ENCODE measurements at regions not wholly inside any gene's neighbourhood (a gene's known extent, or its start where the extent isn't known, plus 50 kb on each side); places are given as distances from the start of the nearest gene placed in this dataset.
"Not testable (repeated sequence)": the region's sequence is repeated elsewhere in the genome, so short reads cannot be mapped to it uniquely, and the experiment has no call there.

DNA sequence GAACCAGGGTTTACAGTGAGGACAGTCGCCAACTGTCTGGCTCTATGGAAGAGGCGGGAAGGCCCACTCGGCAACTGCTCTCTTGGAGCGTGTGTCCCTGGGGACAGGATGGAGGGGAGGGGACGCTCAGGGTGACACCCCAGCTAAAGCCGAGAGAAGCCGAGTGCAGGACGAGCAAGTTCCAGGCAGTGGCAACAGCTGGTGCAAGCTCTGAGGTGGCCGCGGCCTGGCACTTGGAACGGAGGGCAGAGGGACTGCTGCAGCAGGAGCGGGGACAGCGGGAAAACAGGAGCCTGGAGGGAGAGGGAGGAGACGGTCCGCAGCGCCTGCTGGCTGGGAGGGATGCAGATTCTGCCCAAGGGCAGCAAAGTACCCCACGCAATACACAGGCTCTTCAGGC, 113.8 kb upstream of the CCZ1B start:
- not testable (repeated sequence) for DNase-seq

DNA sequence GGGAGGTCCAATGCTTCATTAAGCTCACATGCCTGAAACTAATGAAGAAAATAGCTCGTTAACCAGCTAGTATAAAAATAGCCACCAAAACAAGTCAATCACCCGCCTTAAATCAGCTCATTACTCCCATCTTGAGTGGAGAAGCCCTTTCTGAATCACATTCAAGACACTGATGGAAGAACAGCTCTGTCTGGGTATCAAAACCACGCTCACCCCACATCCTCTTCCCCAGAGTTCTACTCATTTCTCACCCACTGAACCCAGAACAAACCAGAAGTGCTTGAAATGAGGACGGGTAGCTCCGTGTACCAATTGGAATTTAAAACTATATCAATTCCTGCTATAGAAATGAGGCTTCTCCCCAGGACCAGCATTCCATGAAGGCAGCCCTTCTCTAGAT, 120.8 kb upstream of the CCZ1B start:
- not testable (repeated sequence) for DNase-seq

GRCh38 chr7:6950231-6950630, 124.2 kb upstream of the CCZ1B start:
- DNase-seq = not testable (repeated sequence)

DNA sequence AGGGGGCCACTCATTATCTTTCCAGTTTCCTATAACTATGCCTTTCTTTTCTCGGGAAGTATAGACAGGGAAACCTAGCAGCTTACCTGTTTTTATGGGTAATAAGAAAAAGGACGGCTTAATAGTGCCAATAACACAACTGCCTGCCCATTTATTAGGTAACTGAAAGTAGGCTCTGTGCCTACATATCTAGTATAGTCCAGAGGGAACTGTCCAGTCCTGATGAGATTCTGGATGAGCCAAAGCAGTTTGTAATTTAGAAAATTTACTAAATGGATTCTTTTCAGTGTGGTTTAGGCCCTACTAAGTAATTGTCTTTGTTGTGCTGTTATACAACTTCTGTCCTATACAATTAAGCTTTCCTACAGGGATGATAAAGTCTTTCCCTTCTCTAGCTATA, 125.5 kb upstream of the CCZ1B start:
- not testable (repeated sequence) for DNase-seq

GRCh38 chr7:6953138-6953797, 127.2 kb upstream of the CCZ1B start:
- DNase-seq = not testable (repeated sequence)

DNA sequence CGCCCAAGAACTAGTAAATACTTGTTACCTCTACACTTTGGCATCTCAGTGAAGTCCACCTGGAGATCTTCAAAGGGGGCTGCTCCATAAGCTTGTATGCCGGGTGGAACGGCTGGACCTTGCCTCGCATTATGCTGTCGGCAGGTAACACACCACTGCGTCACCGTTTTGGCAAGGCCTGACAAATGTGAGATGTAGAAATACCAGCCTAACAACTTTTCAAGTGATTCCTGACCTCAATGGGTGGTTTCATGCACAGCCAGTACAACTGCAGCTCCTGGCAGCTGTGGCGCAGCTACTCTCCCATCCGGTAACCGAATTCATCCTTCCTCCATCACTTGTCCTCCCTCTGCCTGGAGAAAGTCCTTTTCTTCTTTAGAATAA, 127.7 kb upstream of the CCZ1B start:
- DNase-seq = not testable (repeated sequence)

DNA sequence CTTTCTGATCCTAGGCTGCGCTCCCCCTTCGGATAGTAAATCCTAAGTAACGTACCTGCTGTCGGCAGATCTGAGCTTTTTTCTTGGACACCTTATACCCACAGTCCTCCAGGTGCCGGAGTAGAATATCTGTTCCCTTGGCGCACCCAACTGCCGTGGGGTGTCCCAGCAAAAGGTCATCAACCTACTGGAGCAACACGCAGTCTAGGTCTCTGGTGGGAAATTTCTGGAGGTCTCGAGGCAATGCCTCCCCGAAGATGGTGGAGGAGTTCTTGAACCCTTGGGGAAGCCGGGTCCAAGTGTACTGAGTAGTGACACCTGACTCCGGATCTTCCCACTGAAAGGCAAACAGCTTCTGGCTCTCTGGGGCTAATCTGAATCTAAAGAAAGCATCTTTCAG, 129.3 kb upstream of the CCZ1B start:
- DNase-seq = not testable (repeated sequence)

DNA sequence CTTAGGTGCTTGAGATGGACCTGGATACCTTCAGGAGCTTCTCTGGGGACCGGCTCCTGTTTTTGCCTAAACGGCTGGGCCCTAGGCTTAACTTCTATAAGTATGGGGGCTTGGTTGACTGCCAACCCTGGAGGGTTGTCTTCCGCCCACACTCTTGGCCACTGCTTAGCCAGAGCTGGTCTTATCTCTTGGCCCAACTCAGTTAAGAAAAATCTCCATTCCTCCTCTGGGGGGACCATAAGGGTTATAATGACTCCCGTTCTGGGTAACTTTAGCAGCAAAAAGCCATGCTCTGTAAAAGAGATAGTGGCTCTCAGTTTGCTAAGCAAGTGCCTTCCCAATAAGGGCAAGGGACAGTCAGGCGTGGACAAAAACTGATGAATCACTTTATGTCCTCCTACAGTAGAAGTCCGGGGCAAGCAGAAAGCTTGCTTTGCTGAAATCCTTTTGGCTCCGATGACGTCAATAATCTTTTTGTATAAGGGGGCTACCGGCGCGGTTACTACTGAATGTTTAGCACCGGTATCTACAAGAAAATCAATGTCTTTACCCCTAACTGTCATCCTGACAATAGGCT, 130.0 kb upstream of the CCZ1B start:
- DNase-seq = not testable (repeated sequence)

DNA sequence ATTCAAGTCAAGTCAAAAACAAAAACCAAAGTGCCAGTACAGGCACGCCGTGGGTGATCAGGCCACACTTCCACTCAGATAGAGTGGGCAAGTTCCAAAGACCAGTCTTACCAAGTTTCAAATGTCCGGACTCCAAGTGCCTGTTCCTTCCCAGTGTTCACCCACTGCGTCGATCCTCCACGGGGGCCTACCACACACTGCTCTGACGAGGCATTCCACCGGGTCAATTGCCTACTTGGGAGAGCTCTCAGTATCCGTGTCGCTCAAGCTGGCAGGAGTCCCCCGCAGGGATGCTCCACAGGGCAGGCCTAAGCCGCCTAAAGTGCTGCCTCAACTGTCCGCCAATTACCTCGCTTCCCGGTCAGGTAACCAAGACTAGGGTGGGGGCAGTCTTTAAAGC, 132.3 kb upstream of the CCZ1B start:
- not testable (repeated sequence) for DNase-seq

DNA sequence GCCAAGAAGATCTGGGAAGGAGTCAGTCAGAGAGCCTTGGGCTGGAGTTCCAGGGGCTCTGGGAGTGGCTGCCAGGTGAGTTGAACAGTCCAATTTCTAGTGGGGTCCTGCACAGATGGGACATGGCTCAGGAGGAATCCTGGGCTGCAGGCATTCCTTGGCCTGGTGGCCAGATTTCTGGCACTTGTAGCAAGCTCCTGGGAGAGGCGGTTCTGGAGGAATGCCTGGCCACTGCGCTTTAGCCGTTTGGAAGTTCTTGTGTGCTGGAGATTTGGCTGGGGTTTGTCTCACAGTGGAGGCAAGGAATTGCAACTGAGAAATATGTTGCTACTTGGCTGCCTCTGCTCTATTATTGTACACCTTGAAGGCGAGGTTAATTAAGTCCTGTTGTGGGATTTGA, 133.9 kb upstream of the CCZ1B start:
- not testable (repeated sequence) for DNase-seq

- not testable (repeated sequence) for DNase-seq
Measured at GRCh38 chr7:6962871-6963270, 136.8 kb upstream of the CCZ1B start.

GRCh38 chr7:6965051-6965450, 139.0 kb upstream of the CCZ1B start:
- DNase-seq = not testable (repeated sequence)

DNA sequence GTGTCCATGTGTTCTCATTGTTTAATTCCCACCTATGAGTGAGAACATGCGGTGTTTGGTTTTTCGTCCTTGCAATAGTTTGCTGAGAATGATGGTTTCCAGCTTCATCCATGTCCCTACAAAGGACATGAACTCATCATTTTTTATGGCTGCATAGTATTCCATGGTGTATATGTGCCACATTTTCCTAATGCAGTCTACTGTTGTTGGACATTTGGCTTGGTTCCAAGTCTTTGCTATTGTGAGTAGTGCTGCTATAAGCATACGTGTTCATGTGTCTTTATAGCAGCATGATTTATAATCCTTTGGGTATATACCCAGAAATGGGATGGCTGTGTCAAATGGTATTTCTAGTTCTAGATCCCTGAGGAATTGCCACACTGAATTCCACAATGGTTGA, 144.1 kb upstream of the CCZ1B start:
- DNase-seq = not testable (repeated sequence)

GRCh38 chr7:6974876-6975275, 148.8 kb upstream of the CCZ1B start:
- not testable (repeated sequence) for DNase-seq

- not testable (repeated sequence) for DNase-seq
Measured at GRCh38 chr7:6975346-6975745, 149.3 kb upstream of the CCZ1B start.

DNA sequence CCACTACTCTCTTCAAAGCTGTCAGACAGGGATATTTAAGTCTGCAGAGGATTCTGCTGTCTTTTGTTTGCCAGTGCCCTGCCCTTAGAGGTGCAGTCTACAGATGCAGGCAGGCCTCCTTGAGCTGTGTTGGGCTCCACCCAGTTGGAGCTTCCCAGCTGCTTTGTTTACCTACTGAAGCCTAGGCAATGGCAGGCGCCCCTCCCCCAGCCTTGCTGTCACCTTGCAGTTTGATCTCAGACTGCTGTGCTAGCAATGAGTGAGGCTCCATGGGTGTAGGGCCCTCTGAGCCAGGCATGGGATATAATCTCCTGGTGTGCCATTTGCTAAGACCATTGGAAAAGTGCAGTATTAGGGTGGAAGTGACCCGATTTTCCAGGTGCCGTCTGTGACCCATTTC, 151.3 kb upstream of the CCZ1B start:
- not testable (repeated sequence) for DNase-seq

DNA sequence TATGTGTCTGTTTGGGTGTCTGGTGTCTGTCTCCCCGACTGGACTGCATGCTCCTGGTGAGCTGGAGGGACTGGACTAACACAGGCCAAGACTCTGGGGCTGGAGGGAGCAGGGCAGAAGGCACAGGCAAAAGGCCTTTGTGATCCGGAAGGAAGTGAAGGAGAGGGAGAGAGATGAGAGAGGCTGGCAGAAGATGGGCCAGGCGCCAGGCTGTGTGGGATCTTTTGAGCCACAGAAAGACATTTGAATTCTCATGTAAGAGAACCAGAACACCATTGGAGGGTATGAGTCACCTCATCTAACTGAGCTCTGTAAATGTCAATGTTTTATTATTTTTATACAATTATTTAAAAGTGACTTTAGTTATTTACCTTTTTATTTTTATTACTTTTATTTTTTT, 152.3 kb upstream of the CCZ1B start:
- DNase-seq = not testable (repeated sequence)

DNA sequence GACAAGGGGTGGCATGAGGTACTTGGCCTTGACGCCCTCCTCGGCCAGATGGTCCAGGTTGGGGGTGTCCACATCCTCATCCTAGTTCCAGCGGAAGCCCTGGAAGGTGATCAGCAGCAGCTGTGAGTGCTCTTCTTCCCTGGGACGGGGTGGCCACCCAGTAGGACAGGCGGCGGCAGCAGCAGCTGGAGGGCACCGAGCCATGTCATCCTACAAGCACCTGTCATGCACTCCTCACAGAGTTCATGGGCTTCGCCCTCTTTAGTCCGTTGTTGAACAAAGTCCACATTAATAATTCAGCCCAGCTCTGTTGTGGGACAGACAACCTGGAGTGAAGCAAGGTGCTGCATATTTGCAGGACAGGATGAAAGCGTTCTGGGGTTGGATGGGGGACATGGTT, 153.4 kb upstream of the CCZ1B start:
- not testable (repeated sequence) for DNase-seq

DNA sequence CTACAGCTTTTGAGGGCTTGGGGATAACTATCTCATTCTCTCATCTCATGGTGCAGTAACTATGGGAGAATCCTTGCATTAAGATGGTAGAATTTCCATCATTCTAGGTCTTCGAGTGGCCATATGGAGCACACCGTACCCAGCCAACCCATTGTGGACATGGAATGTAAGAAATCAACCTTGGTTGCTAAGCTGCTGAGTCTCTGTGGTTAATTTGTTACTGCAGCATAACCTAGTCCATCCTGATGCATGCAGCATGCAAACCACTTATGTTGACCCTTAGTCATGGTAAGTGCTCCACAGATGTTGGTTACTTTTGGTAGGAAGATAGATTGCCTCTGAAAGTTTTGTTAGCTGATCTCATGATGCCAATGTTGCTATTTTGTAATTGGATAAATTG, 156.3 kb upstream of the CCZ1B start:
- DNase-seq = not testable (repeated sequence)

DNA sequence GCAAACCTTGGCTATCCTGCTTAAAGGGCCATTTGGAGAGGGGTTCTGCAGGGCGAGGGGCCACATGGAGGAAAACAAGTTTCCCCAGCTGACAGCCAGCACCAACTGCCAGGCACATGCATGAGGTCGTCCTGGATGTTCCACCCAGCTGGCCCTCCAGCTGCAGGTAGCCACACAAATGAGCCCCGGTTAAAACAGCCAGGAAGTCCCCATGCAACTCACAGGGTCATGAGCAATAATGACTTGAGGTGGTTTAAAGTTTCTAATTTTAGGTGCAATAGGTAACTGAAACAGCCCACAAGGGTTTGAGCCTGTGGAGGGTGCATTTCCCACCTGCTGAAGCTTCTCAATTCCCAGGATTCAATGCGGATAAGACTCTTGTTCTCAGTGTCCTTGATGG, 160.8 kb upstream of the CCZ1B start:
- not testable (repeated sequence) for DNase-seq

- not testable (repeated sequence) for DNase-seq
Measured at GRCh38 chr7:6988608-6989007, 162.5 kb upstream of the CCZ1B start.

GRCh38 chr7:6989968-6990367, 163.9 kb upstream of the CCZ1B start:
- not testable (repeated sequence) for DNase-seq

GRCh38 chr7:6990426-6991152, 164.5 kb upstream of the CCZ1B start:
- not testable (repeated sequence) for DNase-seq

DNA sequence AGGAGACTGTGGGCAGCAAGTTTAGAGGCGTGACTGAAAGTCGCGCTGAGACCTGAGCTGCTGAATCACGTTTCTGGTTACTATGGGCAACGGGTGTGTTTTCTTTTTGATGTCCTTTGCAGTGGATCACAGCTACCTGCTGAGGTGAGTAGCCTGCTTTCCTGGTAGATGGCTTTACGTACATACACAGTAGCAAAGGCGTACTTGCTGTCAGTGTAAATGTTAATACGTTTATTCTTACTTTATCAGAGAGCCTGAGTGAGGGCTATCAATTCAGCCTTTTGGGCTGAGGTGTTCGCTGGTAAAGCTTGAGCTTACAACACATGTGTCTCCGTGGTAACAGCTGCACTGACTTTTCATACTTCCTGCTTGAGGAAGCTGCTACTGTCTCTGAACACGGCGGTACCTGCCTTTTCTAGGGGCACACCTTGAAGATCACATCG, 165.1 kb upstream of the CCZ1B start:
- peak; percentile 75 for DNase-seq
